ENCODE measurements at regions not wholly inside any gene's neighbourhood (a gene's known extent, or its start where the extent isn't known, plus 50 kb on each side); places are given as distances from the start of the nearest gene placed in this dataset.
A peak's percentile ranks its signal among the peaks of the same experiment; 100 is the strongest.

DNA sequence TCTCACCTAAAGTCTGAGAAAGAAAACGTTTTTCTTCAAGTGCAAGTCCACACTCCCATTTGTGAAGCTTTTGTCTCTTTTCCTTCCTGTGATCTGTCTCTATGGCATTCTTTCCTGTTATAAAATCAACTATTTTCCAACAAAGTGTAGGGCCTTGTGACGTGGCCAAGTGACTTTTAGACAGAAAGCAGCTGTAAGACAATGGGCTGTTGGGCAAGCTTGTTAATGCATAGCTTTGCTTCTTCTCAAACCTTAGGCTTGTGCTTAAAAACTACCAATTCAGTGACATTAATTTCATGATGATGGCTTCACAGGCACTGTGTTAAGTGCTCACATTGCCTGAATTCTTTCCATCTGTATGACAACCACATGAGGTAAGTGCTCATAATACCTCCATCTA is 83.5 kb downstream of the VCY1B start:
- DNase-seq (ENCODE audit: low read depth in 2 of 3, low spot score in 1 of 3), result no peak

DNA sequence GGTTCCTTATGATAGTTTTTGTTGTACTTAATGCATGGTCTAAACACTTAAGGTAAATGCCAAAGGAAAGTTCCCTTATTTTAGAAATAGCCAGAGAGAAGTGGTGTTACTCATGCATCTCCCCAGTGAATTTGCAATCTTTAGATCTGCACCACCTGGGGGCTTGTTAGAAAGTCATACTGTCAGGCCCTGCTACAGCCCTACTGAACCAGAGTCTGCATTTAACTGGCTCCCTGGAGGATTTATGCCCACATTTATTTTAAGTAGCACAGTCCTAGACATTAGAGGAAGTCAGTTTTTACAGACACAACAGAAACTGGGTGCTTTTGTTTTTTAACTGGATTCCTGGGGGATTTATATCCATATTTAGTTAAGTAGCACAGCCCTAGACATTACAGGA is 89.6 kb downstream of the VCY1B start:
- no peak for DNase-seq (ENCODE audit: low read depth in 2 of 3, low spot score in 1 of 3)

DNA sequence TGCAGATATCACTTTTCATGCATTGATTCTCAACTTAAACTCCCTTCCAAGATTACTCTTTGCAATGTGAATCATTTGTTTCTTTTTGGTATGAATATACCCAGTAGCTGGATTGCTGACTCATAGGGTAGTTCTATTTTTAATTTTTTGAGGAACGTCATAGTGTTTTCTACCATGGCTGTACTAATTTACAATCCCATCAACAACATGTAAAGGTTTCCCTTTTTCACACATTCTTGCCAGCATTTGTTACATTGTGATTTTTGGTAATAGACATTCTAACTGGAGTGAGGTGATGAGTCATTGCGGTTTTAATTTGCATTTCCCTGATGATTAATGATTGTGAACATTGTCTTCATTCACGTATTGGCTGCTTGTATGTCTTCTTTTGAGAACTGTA is 126.7 kb downstream of the VCY1B start:
- no peak for DNase-seq (ENCODE audit: low read depth in 2 of 3, low spot score in 1 of 3)

DNA sequence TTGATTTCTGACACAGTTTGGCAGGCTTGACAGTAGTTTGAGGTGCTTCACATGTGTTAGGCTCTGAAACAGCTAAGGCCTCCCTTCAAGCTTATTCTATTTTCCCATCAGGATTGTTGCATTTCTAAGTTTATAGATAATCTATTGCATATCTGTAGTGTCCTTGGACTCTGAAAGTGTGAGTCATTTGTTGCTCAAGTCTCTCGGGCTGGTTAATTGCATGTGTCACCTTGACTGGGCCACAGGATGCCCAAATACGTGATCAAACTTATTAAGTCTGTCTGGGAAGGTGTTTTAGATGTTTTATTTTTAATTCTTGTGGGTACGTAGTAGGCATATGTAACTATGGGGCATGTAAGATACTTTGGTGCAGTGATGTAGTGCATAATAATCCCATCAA is 166.0 kb downstream of the VCY1B start:
- no peak for DNase-seq (ENCODE audit: low read depth in 2 of 3, low spot score in 1 of 3)

DNA sequence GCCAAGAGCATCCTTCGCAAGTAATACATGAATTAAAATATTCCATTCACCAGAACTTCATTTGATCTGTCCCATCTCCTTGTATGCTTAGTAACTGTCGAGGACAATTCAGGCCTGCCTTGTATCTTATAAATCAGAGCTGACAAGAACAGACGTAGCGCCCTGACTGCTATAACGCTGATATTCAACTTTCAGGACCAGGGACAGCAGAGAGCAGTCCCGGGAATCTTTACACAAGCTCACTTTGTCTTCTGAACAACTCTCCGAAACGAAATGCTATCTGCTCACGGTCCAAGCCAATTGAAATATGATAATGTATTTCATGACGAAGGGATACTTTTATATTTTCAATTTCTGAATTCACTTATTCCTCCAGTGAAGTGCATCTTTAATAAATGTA is 175.7 kb downstream of the VCY1B start:
- DNase-seq (ENCODE audit: low read depth in 2 of 3, low spot score in 1 of 3), result no peak

DNA sequence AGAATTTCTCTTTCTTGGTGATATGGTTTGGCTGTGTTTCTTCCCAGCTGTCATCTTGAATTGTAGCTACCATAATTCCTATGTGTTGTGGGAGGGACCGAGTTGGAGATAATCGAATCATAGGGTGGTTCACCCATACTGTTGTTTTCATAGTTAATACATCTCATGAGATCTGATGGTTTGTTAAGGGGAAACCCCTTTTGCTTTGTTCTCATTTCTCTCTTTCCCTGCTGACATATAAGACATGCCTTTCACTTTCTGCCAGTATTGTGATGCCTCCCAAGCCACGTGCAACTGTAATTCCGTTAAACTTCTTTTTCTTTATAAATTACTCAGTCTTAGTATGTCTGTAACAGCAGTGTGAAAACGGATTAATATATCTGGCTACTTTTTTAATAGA is 179.0 kb downstream of the VCY1B start:
- DNase-seq (ENCODE audit: low read depth in 2 of 3, low spot score in 1 of 3), result no peak

DNA sequence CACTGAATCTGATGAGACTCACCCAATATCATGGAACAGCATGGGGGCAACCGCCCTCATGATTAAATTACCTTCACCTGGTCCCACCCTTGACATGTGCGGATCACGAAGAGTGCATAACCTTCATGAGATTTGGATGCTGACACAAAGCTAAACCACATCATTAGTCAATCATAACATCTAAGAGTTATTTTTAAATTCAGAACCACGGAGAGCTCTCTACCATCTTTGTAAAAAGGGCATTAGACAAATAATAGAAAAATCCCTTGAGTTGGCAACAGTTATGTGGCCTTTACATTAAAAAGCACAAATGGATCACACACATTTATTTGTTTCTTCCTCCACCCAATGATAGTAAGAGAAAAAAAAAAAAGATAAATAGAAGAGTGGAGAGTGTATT is 182.2 kb downstream of the VCY1B start:
- DNase-seq (ENCODE audit: low read depth in 2 of 3, low spot score in 1 of 3), result no peak

DNA sequence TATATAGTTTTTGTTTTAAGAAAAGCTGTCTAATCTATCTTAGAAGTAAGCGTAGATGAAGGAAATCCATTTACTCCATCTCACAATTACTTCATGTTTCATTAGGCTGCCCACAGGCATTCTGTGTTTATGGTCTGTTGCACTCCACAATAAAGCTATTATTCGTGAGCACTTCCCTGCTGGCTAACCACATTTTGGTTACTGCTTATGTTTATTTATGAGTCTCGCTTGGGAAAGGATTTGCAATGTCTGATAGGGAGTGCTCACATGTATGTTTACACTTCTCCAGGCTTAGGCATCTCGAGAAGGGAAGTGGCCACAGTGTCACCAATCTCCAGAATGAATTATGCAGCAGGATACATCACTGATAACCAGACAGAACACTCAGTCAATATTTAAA is 190.9 kb downstream of the VCY1B start:
- DNase-seq (ENCODE audit: low read depth in 2 of 3, low spot score in 1 of 3), result no peak

DNA sequence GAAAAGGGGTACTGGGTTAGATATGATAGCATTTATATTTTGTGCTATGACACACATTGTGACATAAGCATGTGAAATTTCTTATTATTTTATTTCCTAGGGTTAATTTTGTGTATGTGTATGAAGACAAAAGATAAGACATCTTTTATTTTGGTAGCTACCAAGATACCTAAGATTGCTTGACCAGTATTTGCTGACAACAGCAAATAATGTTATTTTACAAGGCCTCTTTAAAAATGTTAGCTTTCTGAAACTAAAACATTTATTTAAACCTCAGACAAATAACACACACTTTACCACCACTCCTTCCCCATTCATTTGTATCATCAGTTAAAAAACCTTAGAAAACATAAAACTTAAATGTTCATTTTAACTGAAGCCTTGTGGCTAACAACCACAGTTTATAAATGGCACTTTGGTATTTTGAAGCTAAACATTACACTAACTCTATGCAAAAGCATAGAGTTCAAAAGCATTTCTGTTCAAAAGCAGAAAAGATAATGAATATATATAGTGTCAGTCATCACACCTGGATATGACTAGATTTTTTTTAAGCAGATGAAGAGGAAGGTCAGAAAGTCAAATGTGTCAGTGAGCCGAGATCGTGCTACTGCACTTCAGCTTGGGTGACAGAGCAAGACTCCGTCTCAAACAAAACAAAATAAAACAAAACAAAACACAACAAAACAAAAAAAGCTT is 193.0 kb downstream of the VCY1B start:
- DNase-seq (ENCODE audit: low read depth in 2 of 3, low spot score in 1 of 3), result no peak

DNA sequence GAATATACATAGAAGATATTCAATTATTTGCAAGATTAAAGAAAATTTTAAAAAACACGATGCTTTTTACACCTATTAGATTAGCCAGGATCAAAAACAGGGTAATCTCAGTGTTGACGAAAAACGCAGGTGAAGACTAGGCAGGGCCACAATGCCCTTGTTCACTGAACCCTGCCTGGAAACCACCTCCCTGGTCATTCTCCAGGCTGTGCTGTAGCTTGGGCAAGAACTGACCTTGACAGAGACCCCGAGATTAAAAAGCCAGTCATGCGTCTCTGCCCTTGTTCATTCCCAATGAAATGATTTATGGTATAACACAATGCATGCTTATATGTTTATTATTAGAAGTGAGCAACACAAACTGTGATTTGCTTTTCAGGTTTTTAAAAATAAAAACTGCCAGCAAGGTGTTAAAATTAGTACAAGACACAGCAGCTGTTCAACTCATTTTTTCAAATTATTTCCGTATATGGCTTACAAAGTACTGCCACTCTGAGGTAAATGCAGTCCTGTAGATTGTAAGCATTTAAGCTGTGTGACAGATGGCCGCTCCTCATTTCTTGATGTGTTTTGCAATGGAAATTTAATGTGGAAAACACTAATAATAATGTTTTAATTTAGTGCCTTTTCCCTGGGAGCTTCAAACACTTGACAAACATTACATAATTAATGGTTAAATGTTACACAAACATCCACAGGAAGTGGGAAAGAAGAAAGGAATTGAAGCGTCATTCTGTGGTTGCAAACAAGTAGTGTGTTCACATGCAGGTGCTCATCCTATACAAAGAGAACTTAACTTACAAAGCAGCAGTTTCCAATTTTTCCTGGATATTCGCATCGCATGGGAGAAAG is 200.2 kb downstream of the VCY1B start:
- DNase-seq (ENCODE audit: low read depth in 2 of 3, low spot score in 1 of 3), result no peak

DNA sequence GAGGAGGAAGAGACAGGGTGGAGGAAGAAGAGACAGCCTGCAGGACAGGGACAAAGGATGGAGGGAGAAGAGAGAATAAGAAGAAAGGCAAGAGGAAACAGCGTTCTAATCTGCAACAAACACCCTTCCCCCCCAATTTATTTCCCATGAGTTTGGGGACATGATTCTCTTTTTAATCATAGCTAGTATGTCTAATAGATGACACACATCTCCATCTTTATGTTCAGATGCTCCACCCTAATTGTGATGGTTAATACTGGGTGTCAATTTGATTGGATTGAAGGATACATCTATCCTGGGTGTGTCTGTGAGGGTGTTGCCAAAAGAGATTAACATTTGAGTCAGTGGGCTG is 200.8 kb downstream of the VCY1B start:
- no peak for DNase-seq (ENCODE audit: low read depth in 2 of 3, low spot score in 1 of 3)

DNA sequence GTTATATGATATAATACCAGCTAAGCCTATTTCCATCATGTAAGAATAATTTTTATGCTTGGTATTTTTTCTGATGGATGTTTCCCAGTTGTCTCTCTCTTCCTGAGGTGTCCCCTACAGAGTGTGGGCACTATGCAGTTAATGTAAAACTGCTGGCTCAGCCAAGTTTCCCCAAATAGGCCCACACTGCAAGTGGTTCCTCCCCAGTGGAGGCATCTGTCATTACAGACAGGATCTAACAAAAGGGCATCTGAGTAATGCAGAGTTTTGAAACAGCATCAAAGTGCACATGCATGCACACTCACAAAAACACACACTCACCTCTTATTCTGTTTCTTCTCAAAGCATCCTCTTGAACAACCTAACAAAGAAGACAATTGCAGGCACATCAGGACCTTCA is 221.0 kb downstream of the VCY1B start:
- no peak for DNase-seq (ENCODE audit: low read depth in 2 of 3, low spot score in 1 of 3)

DNA sequence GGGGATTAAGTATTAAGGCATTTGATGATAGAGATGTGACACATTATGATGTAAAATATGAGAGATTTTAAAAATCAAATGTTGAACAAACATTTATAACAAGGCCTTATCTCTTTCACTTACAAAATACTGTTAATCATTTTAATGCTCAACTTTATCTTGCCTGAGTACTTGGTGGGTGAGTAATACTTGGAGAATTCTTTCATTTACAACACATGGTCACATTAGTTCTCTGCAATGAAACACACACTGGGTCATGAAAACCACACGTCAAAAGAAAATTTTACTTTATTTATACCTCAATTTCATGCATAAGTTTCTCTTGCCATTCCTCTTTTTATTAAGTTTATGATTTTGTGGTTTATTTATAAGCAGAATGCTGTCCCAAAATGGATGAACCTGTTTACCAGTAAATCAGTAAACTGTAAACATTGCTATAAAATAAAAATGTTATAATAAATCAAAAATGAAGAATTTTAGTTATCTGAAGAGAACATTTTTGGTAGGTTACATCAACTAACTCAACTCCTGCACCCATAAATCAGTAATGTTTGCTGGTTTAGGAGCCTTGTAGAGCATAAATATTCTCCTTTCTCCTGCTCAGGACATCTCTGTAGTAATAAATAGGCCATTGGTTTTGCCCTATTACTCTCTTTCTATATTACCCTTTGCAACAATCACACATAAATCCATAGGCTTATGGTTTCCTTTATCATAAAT is 233.5 kb upstream of the NLGN4Y start:
- no peak for DNase-seq (ENCODE audit: low read depth in 2 of 3, low spot score in 1 of 3)

DNA sequence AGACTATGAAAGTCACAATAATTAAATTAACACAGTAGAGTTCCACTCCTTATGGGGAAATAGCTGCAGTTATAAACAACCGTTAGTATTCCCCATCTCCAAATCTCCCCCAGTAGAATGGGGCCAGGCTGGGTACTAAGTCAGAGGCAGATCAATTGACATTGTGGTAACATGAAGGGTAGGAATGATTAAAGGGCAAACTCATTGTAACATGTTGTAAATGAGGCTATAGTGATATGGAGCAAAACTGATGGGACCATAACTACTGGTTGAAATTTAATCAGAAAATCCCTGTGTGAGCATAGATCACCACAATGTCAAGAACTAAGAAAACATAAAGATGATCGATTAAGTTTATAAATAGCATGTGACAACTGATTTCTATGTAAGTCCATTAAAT is 231.9 kb upstream of the NLGN4Y start:
- no peak for DNase-seq (ENCODE audit: low read depth in 2 of 3, low spot score in 1 of 3)

DNA sequence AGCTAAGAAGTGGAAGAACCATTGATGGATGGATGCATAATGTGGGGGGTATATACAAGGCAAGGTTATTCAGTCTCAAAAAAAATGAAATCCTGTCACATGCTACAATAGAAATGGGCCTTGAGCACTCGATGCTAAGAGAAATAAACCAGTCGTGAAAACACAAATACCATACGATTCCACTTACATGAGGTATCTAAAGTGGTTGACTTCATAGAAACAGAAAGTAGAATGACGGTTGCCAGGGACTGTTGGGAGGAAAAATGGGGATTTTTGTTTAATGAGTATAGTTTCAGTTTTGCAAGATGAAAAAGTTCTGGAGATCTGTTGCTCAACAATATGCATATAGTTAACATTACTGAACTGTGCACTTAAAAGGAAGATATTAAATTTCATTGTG is 223.6 kb upstream of the NLGN4Y start:
- DNase-seq (ENCODE audit: low read depth in 2 of 3, low spot score in 1 of 3), result no peak

DNA sequence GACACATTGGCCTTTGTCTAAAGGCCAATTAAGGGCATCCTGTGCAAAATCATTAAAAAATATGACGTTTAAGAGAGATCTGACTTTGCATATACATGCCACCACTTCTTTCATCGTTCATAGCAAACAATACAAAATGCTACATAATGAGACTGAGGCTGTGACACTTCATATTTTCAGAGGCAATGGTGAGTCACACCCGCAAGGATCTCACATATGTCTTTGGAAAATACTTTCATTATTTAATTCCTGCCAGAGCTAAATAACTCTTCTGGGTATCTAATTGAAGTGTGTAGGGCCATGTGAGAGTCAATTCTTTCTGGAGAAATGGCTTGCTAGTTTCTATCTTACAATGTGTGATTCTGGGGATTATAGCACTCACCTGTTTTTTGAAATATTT is 222.8 kb upstream of the NLGN4Y start:
- DNase-seq (ENCODE audit: low read depth in 2 of 3, low spot score in 1 of 3), result no peak

DNA sequence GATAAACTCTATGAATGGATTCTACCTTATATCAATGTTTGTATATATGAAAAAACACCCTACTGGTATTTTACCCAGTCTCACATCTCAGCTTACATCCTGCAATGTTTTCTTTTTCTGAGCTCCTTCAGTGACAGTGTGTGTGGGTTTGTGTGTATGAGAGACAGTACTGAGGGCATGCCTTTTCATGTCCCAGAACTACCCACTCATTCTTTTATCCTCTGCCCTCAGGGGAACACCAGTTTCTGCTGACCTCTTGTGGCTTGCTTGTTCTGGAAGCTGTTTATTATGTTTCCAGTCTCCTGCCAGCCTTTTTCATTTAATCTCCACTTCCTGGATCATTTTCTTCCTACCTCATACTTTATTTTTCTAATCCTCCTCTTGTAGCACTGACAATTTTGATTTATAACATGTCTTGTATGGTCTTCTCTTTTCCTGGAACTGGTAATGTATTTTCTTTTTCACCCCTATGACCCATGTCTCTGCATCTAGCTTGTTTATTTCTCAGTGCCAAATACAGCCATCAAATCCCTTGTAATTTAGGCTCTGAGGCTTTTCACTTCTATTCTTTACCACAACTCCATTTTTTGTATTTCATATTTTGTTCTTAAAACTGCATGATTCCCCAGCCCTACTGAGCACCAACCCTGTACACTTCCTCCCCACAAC is 195.5 kb upstream of the NLGN4Y start:
- no peak for DNase-seq (ENCODE audit: low read depth in 2 of 3, low spot score in 1 of 3)

DNA sequence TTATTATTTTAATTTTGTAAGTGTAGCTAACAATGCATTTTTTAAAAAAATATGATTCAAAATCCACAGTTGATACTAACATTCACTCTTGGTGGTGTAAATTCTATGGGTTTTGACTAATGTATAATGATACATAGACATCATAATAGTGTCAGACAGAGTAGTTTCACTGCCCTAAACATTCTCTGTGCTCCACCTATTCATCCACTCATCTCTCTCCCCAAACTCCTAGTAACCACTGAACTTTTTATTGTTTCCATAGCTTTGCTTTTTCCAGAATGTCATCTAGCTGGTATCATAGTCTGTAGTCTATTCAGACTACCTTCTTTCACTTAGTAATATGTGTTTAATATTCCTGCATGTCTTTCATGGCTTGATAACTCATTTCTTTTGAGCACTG is 194.0 kb upstream of the NLGN4Y start:
- no peak for DNase-seq (ENCODE audit: low read depth in 2 of 3, low spot score in 1 of 3)

DNA sequence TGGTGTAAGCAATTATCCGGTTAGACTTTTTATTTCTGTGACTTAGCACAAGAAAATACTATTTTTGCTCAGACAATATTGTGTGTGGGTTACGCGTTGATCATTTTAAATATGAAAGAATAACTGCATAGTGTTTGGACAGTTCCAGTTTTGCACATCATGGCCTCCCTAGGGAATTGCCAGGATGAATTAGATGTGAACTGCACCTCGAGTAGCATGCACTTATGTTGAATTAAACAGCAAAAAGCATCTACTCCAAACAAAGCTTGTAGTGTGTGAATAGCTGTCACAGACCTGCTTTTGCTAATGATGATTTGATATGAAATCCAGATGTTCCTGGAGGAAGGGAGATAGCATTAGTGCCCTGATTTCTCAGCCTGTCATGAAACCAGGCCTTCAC is 184.8 kb upstream of the NLGN4Y start:
- no peak for DNase-seq (ENCODE audit: low read depth in 2 of 3, low spot score in 1 of 3)

DNA sequence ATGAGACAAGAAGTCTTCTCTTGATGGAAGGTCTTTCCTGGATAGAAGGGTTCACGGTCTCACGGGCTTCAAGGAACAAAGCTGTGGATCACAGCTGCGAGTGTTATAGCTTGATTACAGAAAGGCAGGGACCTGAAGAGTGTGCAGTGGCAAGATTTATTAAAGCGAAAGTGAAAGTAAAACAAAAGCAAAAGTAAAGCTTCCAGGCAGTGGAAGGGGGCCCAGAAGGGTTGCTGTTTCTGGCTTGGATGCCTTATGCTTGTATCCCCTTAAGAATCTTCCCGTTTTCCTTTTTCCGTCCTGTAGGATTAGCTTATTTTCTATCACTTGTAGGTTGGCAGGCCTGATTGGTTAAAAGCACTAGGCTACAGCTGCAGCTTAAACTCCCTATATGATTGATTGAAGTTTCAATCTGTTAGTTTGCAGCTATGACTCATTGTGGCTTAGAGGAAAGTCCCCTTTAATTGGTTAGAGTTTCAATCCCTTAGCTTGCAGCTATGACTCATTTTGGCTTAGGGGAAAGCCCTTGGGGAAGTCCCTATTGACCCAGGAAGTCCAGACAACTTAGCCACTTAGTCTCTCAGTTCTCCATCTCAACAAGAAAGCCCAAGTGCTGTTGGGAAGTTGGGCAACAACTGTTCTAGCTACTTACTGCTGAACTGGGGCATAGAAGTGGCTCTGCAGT is 183.7 kb upstream of the NLGN4Y start:
- DNase-seq (ENCODE audit: low read depth in 2 of 3, low spot score in 1 of 3), result peak in 1 of 3 donors; percentile 9
